PC-9 (cell line): ENCODE measurements at regions not wholly inside any gene's neighbourhood (a gene's known extent, or its start where the extent isn't known, plus 50 kb on each side); places are given as distances from the start of the nearest gene placed in this dataset.

Experiments used
- EZH2 ChIP-seq: fragments of 200-600 bp; sonication (generic); IDR thresholded peaks from 2 replicates; pipeline ENCODE4 v1.8.0; 2017; ENCODE audit warnings: antibody characterized with exemption, low read depth
- TF ChIP-seq, protein P1 (sequence below): fragments of 200-600 bp; sonication (generic); conservative IDR thresholded peaks from 2 replicates; pipeline ENCODE4 v1.6.1; 2017; ENCODE audit warnings: mixed run types, antibody characterized with exemption, mild to moderate bottlenecking, moderate library complexity

DNA sequence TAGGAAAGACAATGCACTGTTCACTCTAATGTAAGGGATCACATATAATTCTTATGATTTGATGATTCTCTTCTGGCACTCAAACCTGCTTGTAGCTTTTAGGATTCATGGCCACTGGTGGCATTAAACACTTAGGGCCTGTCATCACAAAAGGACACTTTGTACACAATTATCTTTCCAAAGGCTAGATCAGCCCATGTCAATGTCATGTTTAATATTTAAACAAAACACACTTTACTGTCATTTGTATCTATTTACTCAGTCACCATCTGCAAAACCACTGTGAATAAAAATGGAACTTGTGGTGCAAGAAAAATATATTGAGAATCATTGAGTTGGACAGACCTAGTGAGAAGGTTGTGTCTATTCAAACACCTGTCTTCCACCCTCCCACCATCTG is 83.6 kb upstream of the TTC29 start:
- TF ChIP-seq, protein P1, sequence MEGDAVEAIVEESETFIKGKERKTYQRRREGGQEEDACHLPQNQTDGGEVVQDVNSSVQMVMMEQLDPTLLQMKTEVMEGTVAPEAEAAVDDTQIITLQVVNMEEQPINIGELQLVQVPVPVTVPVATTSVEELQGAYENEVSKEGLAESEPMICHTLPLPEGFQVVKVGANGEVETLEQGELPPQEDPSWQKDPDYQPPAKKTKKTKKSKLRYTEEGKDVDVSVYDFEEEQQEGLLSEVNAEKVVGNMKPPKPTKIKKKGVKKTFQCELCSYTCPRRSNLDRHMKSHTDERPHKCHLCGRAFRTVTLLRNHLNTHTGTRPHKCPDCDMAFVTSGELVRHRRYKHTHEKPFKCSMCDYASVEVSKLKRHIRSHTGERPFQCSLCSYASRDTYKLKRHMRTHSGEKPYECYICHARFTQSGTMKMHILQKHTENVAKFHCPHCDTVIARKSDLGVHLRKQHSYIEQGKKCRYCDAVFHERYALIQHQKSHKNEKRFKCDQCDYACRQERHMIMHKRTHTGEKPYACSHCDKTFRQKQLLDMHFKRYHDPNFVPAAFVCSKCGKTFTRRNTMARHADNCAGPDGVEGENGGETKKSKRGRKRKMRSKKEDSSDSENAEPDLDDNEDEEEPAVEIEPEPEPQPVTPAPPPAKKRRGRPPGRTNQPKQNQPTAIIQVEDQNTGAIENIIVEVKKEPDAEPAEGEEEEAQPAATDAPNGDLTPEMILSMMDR = no peak
- TF ChIP-seq EZH2 = no peak
